ENCODE measurements at regions not wholly inside any gene's neighbourhood (a gene's known extent, or its start where the extent isn't known, plus 50 kb on each side); places are given as distances from the start of the nearest gene placed in this dataset.
"Not testable (repeated sequence)": the region's sequence is repeated elsewhere in the genome, so short reads cannot be mapped to it uniquely, and the experiment has no call there.

DNA sequence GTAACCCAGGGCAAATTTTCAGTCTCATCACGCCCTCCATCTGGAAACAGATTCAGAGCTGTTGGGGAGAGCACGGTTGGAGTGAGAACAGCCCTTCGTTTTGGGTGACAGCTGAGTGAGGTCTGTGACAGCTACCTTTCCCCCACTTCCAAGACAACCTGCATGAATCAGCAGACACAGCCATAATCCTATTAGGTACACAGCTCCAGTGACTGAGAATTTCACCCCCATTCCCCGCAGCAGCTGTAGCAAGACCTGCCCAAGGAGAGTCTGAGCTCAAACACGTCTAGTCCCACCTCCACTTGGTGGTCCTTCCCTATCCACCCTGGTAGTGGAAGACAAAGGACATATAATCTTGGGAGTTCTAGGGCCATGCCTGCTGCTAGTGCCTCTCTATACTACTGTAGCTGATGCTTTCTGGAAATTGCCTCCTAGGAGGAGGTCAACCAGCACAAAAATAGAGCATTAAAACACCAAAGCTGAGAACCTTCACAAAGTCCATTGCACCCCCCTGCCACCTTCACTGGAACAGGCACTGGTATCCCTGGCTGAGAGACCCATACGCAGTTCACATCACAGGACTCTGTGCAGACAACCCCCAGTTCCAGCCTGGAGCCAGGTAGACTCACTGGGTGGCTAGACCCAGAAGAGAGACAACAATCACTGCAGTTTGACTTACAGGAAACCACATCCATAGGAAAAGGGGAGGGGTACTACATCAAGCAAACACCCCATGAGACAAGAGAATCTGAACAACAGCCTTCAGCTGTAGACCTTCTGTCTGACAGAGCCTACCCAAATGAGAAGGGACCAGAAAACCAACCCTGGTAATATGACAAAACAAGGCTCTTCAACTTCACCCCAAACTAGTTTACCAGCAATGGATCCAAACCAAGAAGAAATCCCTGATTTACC lies 448.6 kb upstream of the CBLB start:
- no peak overlapping the region for H2AFZ ChIP-seq (ENCODE audit: low read depth, low read length)
- no peak for TF ChIP-seq EZH2phosphoT487 (IDR thresholded peaks at IDR 0.05; ENCODE audit: low read depth)
- TF ChIP-seq, protein P1, sequence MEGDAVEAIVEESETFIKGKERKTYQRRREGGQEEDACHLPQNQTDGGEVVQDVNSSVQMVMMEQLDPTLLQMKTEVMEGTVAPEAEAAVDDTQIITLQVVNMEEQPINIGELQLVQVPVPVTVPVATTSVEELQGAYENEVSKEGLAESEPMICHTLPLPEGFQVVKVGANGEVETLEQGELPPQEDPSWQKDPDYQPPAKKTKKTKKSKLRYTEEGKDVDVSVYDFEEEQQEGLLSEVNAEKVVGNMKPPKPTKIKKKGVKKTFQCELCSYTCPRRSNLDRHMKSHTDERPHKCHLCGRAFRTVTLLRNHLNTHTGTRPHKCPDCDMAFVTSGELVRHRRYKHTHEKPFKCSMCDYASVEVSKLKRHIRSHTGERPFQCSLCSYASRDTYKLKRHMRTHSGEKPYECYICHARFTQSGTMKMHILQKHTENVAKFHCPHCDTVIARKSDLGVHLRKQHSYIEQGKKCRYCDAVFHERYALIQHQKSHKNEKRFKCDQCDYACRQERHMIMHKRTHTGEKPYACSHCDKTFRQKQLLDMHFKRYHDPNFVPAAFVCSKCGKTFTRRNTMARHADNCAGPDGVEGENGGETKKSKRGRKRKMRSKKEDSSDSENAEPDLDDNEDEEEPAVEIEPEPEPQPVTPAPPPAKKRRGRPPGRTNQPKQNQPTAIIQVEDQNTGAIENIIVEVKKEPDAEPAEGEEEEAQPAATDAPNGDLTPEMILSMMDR (IDR thresholded peaks at IDR 0.05; ENCODE audit: low read depth, low read length) = no peak
- H3K4me1 ChIP-seq (ENCODE audit: low read length) = no peaks in the 10 kb centered on the region
- H3K9me3 ChIP-seq (ENCODE audit: insufficient read depth, low read length) = no peaks in the 10 kb centered on the region
- no peak overlapping the region for H3K27ac ChIP-seq (ENCODE audit: low read length)
- no peak overlapping the region for H3K4me3 ChIP-seq (ENCODE audit: low read length)
- no peaks in the 10 kb centered on the region for H4K20me1 ChIP-seq (ENCODE audit: insufficient read depth, low read length)
- H3K9ac ChIP-seq (ENCODE audit: low read length) = no peak overlapping the region
- no peak overlapping the region for H3K4me2 ChIP-seq (ENCODE audit: low read length)
- H3K36me3 ChIP-seq (replicated peaks; ENCODE audit: low read depth, low read length) = no peaks in the 10 kb centered on the region
- H3K79me2 ChIP-seq (ENCODE audit: low read length) = no peaks in the 10 kb centered on the region
- H3K27me3 ChIP-seq (ENCODE audit: low read depth, low read length) = no peaks in the 10 kb centered on the region

DNA sequence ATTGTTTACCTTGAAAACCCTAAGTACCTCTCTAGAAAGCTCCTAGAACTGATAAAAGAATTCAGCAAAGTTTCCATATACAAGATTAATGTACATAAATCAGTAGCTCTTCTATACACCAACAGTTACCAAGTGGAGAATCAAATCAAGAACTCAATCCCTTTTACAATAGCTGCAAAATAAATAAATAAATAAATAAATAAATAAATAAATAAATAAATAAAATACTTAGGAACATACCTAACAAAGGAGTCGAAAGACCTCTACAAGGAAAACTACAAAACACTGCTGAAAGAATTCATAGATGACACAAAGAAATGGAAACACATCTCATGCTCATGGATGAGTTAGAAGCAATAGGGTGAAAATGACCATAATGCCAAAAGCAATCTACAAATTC lies 452.6 kb upstream of the CBLB start:
- H3K9ac ChIP-seq (ENCODE audit: low read length); H3K4me2 ChIP-seq (ENCODE audit: low read length); H2AFZ ChIP-seq (ENCODE audit: low read depth, low read length); H4K20me1 ChIP-seq (ENCODE audit: insufficient read depth, low read length); H3K36me3 ChIP-seq (replicated peaks; ENCODE audit: low read depth, low read length); H3K4me1 ChIP-seq (ENCODE audit: low read length); H3K79me2 ChIP-seq (ENCODE audit: low read length); H3K27ac ChIP-seq (ENCODE audit: low read length); H3K9me3 ChIP-seq (ENCODE audit: insufficient read depth, low read length); H3K27me3 ChIP-seq (ENCODE audit: low read depth, low read length); H3K4me3 ChIP-seq (ENCODE audit: low read length): not testable (repeated sequence)

DNA sequence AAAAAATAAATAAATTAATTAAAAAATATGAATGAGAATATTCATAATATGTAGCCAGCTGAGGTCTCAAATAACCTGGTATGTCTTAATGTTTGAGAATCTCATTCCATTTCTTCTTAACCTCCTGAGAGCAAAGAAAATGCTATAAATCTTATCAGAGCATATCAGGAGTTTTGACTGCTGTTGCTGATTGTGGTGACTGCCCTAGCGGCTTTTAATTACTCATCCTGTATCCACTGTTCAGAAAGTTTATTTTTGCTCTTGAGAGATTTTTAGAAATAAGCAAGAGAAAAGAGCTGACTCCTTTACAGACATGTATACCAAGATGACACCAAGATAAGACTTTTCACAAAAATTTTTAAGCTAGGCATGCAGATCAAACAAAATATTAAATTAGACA lies 454.8 kb upstream of the CBLB start:
- no peak overlapping the region for H3K27ac ChIP-seq (ENCODE audit: low read length)
- no peaks in the 10 kb centered on the region for H3K27me3 ChIP-seq (ENCODE audit: low read depth, low read length)
- H3K4me2 ChIP-seq (ENCODE audit: low read length) = no peak overlapping the region
- peaks cover 6% of the 10 kb centered on the region; the same call in 1 of the 2 replicates for H3K9me3 ChIP-seq (ENCODE audit: insufficient read depth, low read length)
- H3K4me1 ChIP-seq (ENCODE audit: low read length) = peaks cover 14% of the 10 kb centered on the region
- H3K9ac ChIP-seq (ENCODE audit: low read length) = no peak overlapping the region
- no peaks in the 10 kb centered on the region for H4K20me1 ChIP-seq (ENCODE audit: insufficient read depth, low read length)
- no peak overlapping the region for H3K4me3 ChIP-seq (ENCODE audit: low read length)
- H2AFZ ChIP-seq (ENCODE audit: low read depth, low read length) = no peak overlapping the region
- TF ChIP-seq, protein P1 (IDR thresholded peaks at IDR 0.05; ENCODE audit: low read depth, low read length) = no peak
- TF ChIP-seq EZH2phosphoT487 (IDR thresholded peaks at IDR 0.05; ENCODE audit: low read depth) = no peak
- H3K79me2 ChIP-seq (ENCODE audit: low read length) = no peaks in the 10 kb centered on the region
- H3K36me3 ChIP-seq (replicated peaks; ENCODE audit: low read depth, low read length) = no peaks in the 10 kb centered on the region

DNA sequence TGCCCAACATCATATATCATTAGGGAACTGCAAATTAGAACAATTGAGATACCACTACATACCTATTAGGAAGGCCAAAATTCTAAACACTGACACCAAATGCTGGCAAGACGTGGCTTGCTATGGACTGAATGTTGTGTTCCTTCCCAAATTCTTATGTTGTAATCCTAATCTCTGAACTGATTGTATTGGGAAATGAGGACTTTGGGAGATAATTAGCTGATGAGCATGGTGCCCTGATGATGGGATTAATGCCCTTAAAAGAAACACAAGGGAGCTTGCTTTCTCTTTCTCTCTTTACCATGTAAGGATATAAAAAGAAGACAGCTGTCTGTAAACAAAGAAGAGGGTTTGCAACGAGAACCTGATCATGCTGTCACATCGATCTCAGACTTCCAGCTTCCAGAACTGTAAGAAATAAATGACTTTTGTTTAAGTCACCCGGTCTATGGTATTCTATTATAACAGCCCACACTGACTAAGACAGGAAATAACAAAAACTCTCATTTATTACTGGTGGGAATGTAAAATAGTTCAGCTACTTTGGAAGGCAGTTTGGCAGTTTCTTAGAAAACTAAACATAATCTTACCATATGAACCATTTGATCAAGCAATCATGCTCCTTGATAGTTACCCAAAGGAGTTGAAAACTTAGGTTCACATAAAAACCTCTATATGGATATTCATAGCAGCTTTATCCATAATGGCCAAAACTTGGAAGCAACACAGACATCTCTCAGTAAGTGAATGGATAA lies 458.3 kb upstream of the CBLB start:
- Histone ChIP-seq H3K9me3 (ENCODE audit: insufficient read depth, low read length) (peaks cover 6% of the 10 kb centered on the region; the same call in 1 of the 2 replicates), H3K9ac (ENCODE audit: low read length) (no peak overlapping the region), H3K27ac (ENCODE audit: low read length) (no peak overlapping the region), H2AFZ (ENCODE audit: low read depth, low read length) (no peak overlapping the region), H3K36me3 (replicated peaks; ENCODE audit: low read depth, low read length) (no peaks in the 10 kb centered on the region), H3K79me2 (ENCODE audit: low read length) (no peaks in the 10 kb centered on the region), H3K4me1 (ENCODE audit: low read length) (peaks cover 26% of the 10 kb centered on the region), H3K4me3 (ENCODE audit: low read length) (no peak overlapping the region), H3K4me2 (ENCODE audit: low read length) (no peak overlapping the region), H4K20me1 (ENCODE audit: insufficient read depth, low read length) (no peaks in the 10 kb centered on the region), H3K27me3 (ENCODE audit: low read depth, low read length) (no peaks in the 10 kb centered on the region)
- TF ChIP-seq EZH2phosphoT487 (IDR thresholded peaks at IDR 0.05; ENCODE audit: low read depth) = no peak
- TF ChIP-seq, protein P1 (IDR thresholded peaks at IDR 0.05; ENCODE audit: low read depth, low read length) = no peak
